ENCODE measurements at regions not wholly inside any gene's neighbourhood (a gene's known extent, or its start where the extent isn't known, plus 50 kb on each side); places are given as distances from the start of the nearest gene placed in this dataset.

GRCh38 chr6:168838037-168838399 is 397.0 kb downstream of the SMOC2 start:
- WGBS (ENCODE audit: missing lambda C conversion rate): 66% methylated on average over 15 of the region's 15 CpGs

DNA sequence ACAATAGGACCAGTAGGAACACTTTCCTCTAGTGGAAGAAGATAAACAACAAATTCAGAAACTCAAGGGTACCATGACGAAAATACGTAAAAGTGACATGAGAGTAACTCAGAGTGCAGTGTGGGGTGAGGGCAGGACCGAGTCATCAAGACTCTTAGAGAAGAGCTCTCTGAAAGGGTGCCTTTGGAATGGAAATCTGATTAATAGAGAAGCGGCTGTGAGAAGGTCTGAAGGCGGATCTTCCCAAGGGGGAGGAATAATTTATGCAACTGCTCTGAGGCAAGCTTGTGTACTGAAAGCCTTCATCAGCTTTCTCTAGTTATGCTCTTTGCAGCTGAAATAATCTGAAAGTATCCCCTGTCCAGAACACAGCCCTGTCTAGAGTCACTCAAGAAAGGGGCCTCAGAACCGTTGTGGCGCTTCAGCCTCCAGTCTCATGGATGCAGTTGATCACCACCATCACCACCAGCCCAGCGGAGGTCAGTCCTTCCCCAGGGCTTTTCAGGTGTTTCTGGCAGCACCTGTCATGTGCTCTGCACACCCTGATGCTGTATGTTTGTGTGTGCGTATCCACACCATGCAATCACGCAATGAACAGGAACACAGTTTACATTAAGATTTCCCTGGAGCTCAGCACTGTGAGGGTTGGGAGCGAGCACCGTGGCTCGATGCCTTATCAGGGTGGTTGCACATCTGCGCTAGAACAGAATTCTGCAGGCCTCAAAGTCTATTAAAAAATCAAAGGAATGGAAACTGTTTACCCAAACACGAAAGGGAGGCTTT is 396.5 kb downstream of the SMOC2 start:
- WGBS (ENCODE audit: missing lambda C conversion rate): 50% methylated on average over 13 of the region's 15 CpGs
- DNase-seq (ENCODE audit: low read depth in 1 of 2, low spot score in 1 of 2): no peak
- no peak for ATAC-seq
- H3K4me3 ChIP-seq: no peak overlapping the region
- ChIA-PET POLR2A (no interaction called here), CTCF (no interaction called here)
- H3K4me1 ChIP-seq: no peaks in the 10 kb centered on the region
- no peak for FAIRE-seq
- no peak for TF ChIP-seq HOXA7 (CRISPR knock-in tag; IDR thresholded peaks at IDR 0.05)
- TF ChIP-seq RARB (CRISPR knock-in tag; IDR thresholded peaks at IDR 0.05): no peak
- no peak for TF ChIP-seq RAD21 (conservative IDR thresholded peaks at IDR 0.05 in 1 of 2, IDR thresholded peaks at IDR 0.05 in 1 of 2)
- TF ChIP-seq ESRRA (IDR thresholded peaks at IDR 0.05; ENCODE audit: borderline replicate concordance, low read length): no peak
- no peak for TF ChIP-seq CTCF (IDR thresholded peaks at IDR 0.05)
- H3K9me3 ChIP-seq: no peaks in the 10 kb centered on the region
- H3K4me2 ChIP-seq: no peak overlapping the region
- no peak overlapping the region for H3K27ac ChIP-seq

More at GRCh38 chr6:168838037-168838399, 397.0 kb downstream of the SMOC2 start:
- ChIA-PET CTCF (no interaction called here), POLR2A (no interaction called here)
- Histone ChIP-seq H3K4me3 (no peak overlapping the region), H3K4me1 (no peaks in the 10 kb centered on the region), H3K4me2 (no peak overlapping the region), H3K9me3 (no peaks in the 10 kb centered on the region), H3K27ac (no peak overlapping the region)
- ATAC-seq (no peak), DNase-seq (ENCODE audit: low read depth in 1 of 2, low spot score in 1 of 2) (no peak), FAIRE-seq (no peak)
- TF ChIP-seq JUNB (IDR thresholded peaks at IDR 0.05): no peak
- TF ChIP-seq ZFP36 (IDR thresholded peaks at IDR 0.05; ENCODE audit: borderline replicate concordance, partially characterized antibody): no peak
- TF ChIP-seq, protein P1, sequence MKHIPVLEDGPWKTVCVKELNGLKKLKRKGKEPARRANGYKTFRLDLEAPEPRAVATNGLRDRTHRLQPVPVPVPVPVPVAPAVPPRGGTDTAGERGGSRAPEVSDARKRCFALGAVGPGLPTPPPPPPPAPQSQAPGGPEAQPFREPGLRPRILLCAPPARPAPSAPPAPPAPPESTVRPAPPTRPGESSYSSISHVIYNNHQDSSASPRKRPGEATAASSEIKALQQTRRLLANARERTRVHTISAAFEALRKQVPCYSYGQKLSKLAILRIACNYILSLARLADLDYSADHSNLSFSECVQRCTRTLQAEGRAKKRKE (CRISPR knock-in tag; IDR thresholded peaks at IDR 0.05; ENCODE audit: low read depth): no peak
- TF ChIP-seq JUN (IDR thresholded peaks at IDR 0.05): no peak
- TF ChIP-seq FOSB (CRISPR knock-in tag; IDR thresholded peaks at IDR 0.05): no peak

GRCh38 chr6:168835991-168836390 is 395.0 kb downstream of the SMOC2 start:
- DNase-seq (ENCODE audit: low read depth in 1 of 2, low spot score in 1 of 2): no peak
- no peak for FAIRE-seq
- no peak for ATAC-seq
- 71% methylated on average over 9 of the region's 9 CpGs for WGBS (ENCODE audit: missing lambda C conversion rate)
- H3K9me3 ChIP-seq: no peaks in the 10 kb centered on the region
- CTCF ChIA-PET: no interaction called here
- no peak overlapping the region for H3K4me2 ChIP-seq
- H3K4me3 ChIP-seq: no peak overlapping the region
- no peak for TF ChIP-seq RNF2 (IDR thresholded peaks at IDR 0.05; ENCODE audit: borderline replicate concordance, low read depth)
- TF ChIP-seq SMC3 (IDR thresholded peaks at IDR 0.05): no peak
- no peak for TF ChIP-seq CEBPB (IDR thresholded peaks at IDR 0.05)
- TF ChIP-seq, protein P1 (CRISPR knock-in tag; IDR thresholded peaks at IDR 0.05; ENCODE audit: low read depth): no peak
- POLR2A ChIA-PET: no interaction called here
- no peaks in the 10 kb centered on the region for H3K4me1 ChIP-seq
- H3K27ac ChIP-seq: no peak overlapping the region

DNA sequence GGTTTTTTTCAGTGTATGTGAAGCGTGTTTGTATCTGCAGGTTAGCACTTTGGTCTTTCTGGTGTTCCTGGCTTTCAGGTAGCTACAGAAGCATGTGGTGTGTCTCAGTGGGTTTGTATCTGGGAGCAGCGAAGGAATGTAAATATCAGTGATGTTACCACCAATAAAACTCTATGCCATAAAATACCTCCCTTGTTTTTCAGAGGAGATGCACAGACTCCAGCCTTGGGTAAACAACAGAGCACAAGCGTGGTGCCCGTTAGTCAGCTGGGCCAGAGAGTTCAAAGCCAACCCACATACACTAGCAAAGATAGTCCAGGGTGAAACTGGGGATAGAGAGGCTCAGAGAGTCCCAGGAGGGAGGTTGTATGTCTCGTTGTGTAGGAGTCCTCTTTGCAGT is 393.8 kb downstream of the SMOC2 start:
- H3K9me3 ChIP-seq: no peaks in the 10 kb centered on the region
- H3K27ac ChIP-seq: no peak overlapping the region
- 15% methylated on average over 5 of the region's 5 CpGs for WGBS (ENCODE audit: missing lambda C conversion rate)
- TF ChIP-seq MAFK (IDR thresholded peaks at IDR 0.05; ENCODE audit: partially characterized antibody) (no peak), CHD4 (IDR thresholded peaks at IDR 0.05; ENCODE audit: borderline replicate concordance) (no peak), ZFP36 (IDR thresholded peaks at IDR 0.05; ENCODE audit: borderline replicate concordance, partially characterized antibody) (no peak)
- FAIRE-seq (no peak), ATAC-seq (no peak), DNase-seq (ENCODE audit: low read depth in 1 of 2, low spot score in 1 of 2) (no peak)
- no peaks in the 10 kb centered on the region for H3K4me1 ChIP-seq
- H3K4me3 ChIP-seq: no peak overlapping the region
- ChIA-PET POLR2A (no interaction called here), CTCF (no interaction called here)
- H3K4me2 ChIP-seq: no peak overlapping the region

Measured in A549 (cell line).